Uterus (tissue), 3 donors: ENCODE measurements at regions not wholly inside any gene's neighbourhood (a gene's known extent, or its start where the extent isn't known, plus 50 kb on each side); places are given as distances from the start of the nearest gene placed in this dataset.

Experiments used
- DNase-seq, 2 donors: peaks; one replicate each; pipeline ENCODE4 v3.0.0-alpha.2; 2019 to 2020
- H3K27ac ChIP-seq, 2 donors: fragments of 200-600 bp; sonication (generic); 1 replicate in 1 of 2; 2 replicates in 1 of 2; pipeline ENCODE4 v1.5.1; 2016 to 2018
- H3K27me3 ChIP-seq, 2 donors: fragments of 200-600 bp; sonication (generic); one replicate each; pipeline ENCODE4 v1.5.1; 2018 to 2019; ENCODE audit warnings: control low read depth in 1 of 2
- H3K36me3 ChIP-seq, 2 donors: fragments of 200-600 bp; sonication (generic); one replicate each; pipeline ENCODE4 v1.5.1; 2019; ENCODE audit warnings: control low read depth in 1 of 2
- H3K4me1 ChIP-seq, 2 donors: fragments of 200-600 bp; sonication (generic); one replicate each; pipeline ENCODE4 v1.5.1; 2018 to 2019; ENCODE audit warnings: control low read depth in 1 of 2
- H3K4me3 ChIP-seq, 2 donors: fragments of 200-600 bp; sonication (generic); 1 replicate in 1 of 2; 2 replicates in 1 of 2; pipeline ENCODE4 v1.5.1; 2018 to 2019; ENCODE audit warnings: mild to moderate bottlenecking in 1 of 2
- H3K9me3 ChIP-seq, 2 donors: fragments of 200-600 bp; sonication (generic); one replicate each; pipeline ENCODE4 v1.5.1; 2019; ENCODE audit warnings: control low read depth in 1 of 2
- CTCF ChIP-seq, 4 experiments: fragments of 200-600 bp in 2 of 4; fragments of 450-650 bp in 2 of 4; sonication (generic) in 2 of 4; IDR thresholded peaks; one replicate each; pipeline ENCODE4 v1.5.1; 2016 to 2019; ENCODE audit warnings: antibody characterized with exemption in 4 of 4, mild to moderate bottlenecking in 2 of 4, moderate library complexity in 1 of 4
- POLR2A ChIP-seq, 2 donors: fragments of 450-650 bp; IDR thresholded peaks; one replicate each; pipeline ENCODE4 v1.6.1; 2016; ENCODE audit warnings: antibody characterized with exemption in 2 of 2, mild to moderate bottlenecking in 1 of 2, moderate library complexity in 1 of 2
- intact Hi-C: fragments of 100-400 bp; cut with DNase I; formaldehyde crosslinking; loops from one replicate; pipeline ENCODE4 v1.15.1; 2023; ENCODE audit warnings: low total_unique reads
- donor health status: DM: yes; HTN: yes; CAD: no.

GRCh38 chr4:107243141-107243781 is 207.1 kb upstream of the DKK2 start:
- Histone ChIP-seq H3K27ac (no peak overlapping the region), H3K36me3 (no peaks in the 10 kb centered on the region), H3K9me3 (no peaks in the 10 kb centered on the region), H3K4me1 (peaks cover 3 to 4% of the 10 kb centered on the region in 2 donors), H3K27me3 (no peaks in the 10 kb centered on the region), H3K4me3 (no peak overlapping the region)
- no peak for TF ChIP-seq POLR2A (IDR thresholded peaks at IDR 0.05)
- TF ChIP-seq CTCF (IDR thresholded peaks at IDR 0.05), result no peak
- DNase-seq, result peak; percentile 46 to 71
- intact Hi-C loops, result no loop called here

GRCh38 chr4:107220976-107221375 is 184.9 kb upstream of the DKK2 start:
- Histone ChIP-seq H3K9me3 (no peaks in the 10 kb centered on the region), H3K4me3 (no peak overlapping the region), H3K27ac (no peak overlapping the region), H3K4me1 (no peaks in the 10 kb centered on the region), H3K27me3 (no peaks in the 10 kb centered on the region), H3K36me3 (no peaks in the 10 kb centered on the region)
- no peak for DNase-seq
- TF ChIP-seq CTCF (IDR thresholded peaks at IDR 0.05), result no peak
- no peak for TF ChIP-seq POLR2A (IDR thresholded peaks at IDR 0.05)
- intact Hi-C loops, result no loop called here

- no peaks in the 10 kb centered on the region for H3K27me3 ChIP-seq
- H3K4me1 ChIP-seq, result no peaks in the 10 kb centered on the region
- no peak overlapping the region for H3K27ac ChIP-seq
- no peak overlapping the region for H3K4me3 ChIP-seq
- H3K9me3 ChIP-seq, result no peaks in the 10 kb centered on the region
- no peaks in the 10 kb centered on the region for H3K36me3 ChIP-seq
- intact Hi-C loops, result no loop called here
- TF ChIP-seq POLR2A (IDR thresholded peaks at IDR 0.05) (no peak), CTCF (IDR thresholded peaks at IDR 0.05) (no peak)
- no peak for DNase-seq
Observed at GRCh38 chr4:107219681-107220080, 183.6 kb upstream of the DKK2 start.

- no peak for DNase-seq
- Histone ChIP-seq H3K27ac (no peak overlapping the region), H3K36me3 (no peaks in the 10 kb centered on the region), H3K4me3 (no peak overlapping the region), H3K9me3 (no peaks in the 10 kb centered on the region), H3K4me1 (no peaks in the 10 kb centered on the region), H3K27me3 (no peaks in the 10 kb centered on the region)
- TF ChIP-seq CTCF (IDR thresholded peaks at IDR 0.05) (no peak), POLR2A (IDR thresholded peaks at IDR 0.05) (no peak)
- intact Hi-C loops, result no loop called here
Observed at GRCh38 chr4:107216379-107216778, 180.3 kb upstream of the DKK2 start.

GRCh38 chr4:107215222-107215621 is 179.1 kb upstream of the DKK2 start:
- H3K27me3 ChIP-seq, result no peaks in the 10 kb centered on the region
- H3K36me3 ChIP-seq, result no peaks in the 10 kb centered on the region
- no peaks in the 10 kb centered on the region for H3K4me1 ChIP-seq
- DNase-seq, result no peak
- no peak overlapping the region for H3K4me3 ChIP-seq
- no peaks in the 10 kb centered on the region for H3K9me3 ChIP-seq
- TF ChIP-seq POLR2A (IDR thresholded peaks at IDR 0.05), result no peak
- no peak for TF ChIP-seq CTCF (IDR thresholded peaks at IDR 0.05)
- H3K27ac ChIP-seq, result no peak overlapping the region
- intact Hi-C loops, result no loop called here
